Hepatocyte (in vitro differentiated cells): ENCODE measurements at regions not wholly inside any gene's neighbourhood (a gene's known extent, or its start where the extent isn't known, plus 50 kb on each side); places are given as distances from the start of the nearest gene placed in this dataset.

ENCODE experiments used
- DNase-seq: peaks from one replicate; pipeline ENCODE4 v3.0.0-alpha.2; 2016; ENCODE audit warnings: low spot score
- H2AFZ ChIP-seq: fragments of 200-600 bp; sonication (generic); 2 replicates; pipeline ENCODE4 v1.6.0; 2016; ENCODE audit warnings: antibody characterized with exemption, mild to moderate bottlenecking
- H3K27ac ChIP-seq: fragments of 200-600 bp; sonication (generic); 2 replicates; pipeline ENCODE4 v1.5.1; 2016; ENCODE audit warnings: mild to moderate bottlenecking
- H3K27me3 ChIP-seq: fragments of 200-600 bp; sonication (generic); 2 replicates; pipeline ENCODE4 v1.6.1; 2016
- H3K36me3 ChIP-seq: fragments of 200-600 bp; sonication (generic); replicated peaks from 2 replicates; pipeline ENCODE4 v1.5.1; 2016; ENCODE audit warnings: low read depth; ENCODE audit not compliant: insufficient read depth
- H3K4me1 ChIP-seq: fragments of 200-600 bp; sonication (generic); 2 replicates; pipeline ENCODE4 v1.5.1; 2016; ENCODE audit warnings: mild to moderate bottlenecking, moderate library complexity; ENCODE audit not compliant: insufficient read depth
- H3K4me2 ChIP-seq: fragments of 200-600 bp; sonication (generic); 2 replicates; pipeline ENCODE4 v1.6.0; 2016
- H3K4me3 ChIP-seq: fragments of 200-600 bp; sonication (generic); 2 replicates; pipeline ENCODE4 v1.5.1; 2016; ENCODE audit warnings: mild to moderate bottlenecking
- H3K79me2 ChIP-seq: fragments of 200-600 bp; sonication (generic); 2 replicates; pipeline ENCODE4 v1.6.0; 2017; ENCODE audit warnings: mild to moderate bottlenecking
- H3K9me2 ChIP-seq: fragments of 200-600 bp; sonication (generic); replicated peaks from 2 replicates; pipeline ENCODE4 v1.6.0; 2017; ENCODE audit warnings: mild to moderate bottlenecking; ENCODE audit not compliant: insufficient read depth
- H3K9me3 ChIP-seq: fragments of 200-600 bp; sonication (generic); 2 replicates; pipeline ENCODE4 v1.5.1; 2016; ENCODE audit warnings: low read depth, mild to moderate bottlenecking
- H4K20me1 ChIP-seq: fragments of 200-600 bp; sonication (generic); 2 replicates; pipeline ENCODE4 v1.6.0; 2016; ENCODE audit warnings: mild to moderate bottlenecking; ENCODE audit not compliant: insufficient read depth, poor library complexity, severe bottlenecking
- EZH2 ChIP-seq: fragments of 200-600 bp; sonication (generic); IDR thresholded peaks from 2 replicates; pipeline ENCODE4 v1.6.1; 2016; ENCODE audit warnings: antibody characterized with exemption, mild to moderate bottlenecking, borderline replicate concordance
- EZH2phosphoT487 ChIP-seq: fragments of 200-600 bp; sonication (generic); IDR thresholded peaks from one replicate; pipeline ENCODE4 v1.6.1; 2018; ENCODE audit warnings: antibody characterized with exemption, mild to moderate bottlenecking, low read depth, moderate library complexity; ENCODE audit not compliant: unreplicated experiment, severe bottlenecking
- WGBS: methylation state at CpG from one replicate; pipeline ENCODE4 v1.1.6; 2016; ENCODE audit warnings: low lambda C conversion rate; ENCODE audit errors: missing lambda C conversion rate; 5-methylcytosine and 5-hydroxymethylcytosine counted together
- TF ChIP-seq, protein P1 (sequence below): fragments of 200-600 bp; sonication (generic); IDR thresholded peaks from 2 replicates; pipeline ENCODE4 v1.5.1; 2016; ENCODE audit warnings: antibody characterized with exemption, mild to moderate bottlenecking; ENCODE audit not compliant: poor library complexity

DNA sequence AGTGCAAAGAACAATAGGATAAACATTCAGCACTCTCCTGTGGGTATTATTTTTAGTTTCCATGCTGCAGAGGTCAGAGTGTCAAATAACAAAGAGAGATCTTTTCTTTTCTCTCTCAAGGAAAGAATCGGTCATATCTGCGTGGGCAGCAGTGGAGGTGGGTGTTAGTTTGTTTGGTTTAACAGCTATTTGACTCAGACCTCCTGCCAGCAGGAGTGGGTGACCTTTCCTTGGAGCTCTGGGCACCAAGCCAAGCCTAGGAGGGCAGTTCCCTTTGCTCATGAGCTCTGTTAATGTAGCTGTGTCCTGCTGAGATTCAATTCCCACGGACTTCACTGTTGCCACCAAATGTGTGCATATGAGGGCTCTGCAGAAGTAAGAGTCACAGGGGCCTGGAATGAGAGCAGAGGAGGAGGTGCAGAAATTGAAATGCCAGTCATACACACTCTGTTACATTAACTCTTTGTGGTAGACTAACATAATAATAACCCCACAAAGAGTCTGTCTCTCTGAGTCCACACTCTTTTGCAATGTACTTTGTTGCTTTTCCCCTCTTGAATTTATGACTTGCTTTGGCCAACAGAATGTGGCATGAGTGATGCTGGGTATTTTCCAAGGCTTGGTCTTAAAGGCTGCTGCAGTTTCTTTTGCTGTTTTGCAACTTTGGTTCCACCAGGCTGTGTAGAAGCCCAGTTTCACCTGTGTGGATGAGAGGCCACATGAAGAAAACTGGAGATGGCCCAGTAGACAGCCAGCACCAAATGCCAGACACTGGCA, 76.0 kb upstream of the GRK3 start:
- no peaks in the 10 kb centered on the region for H3K79me2 ChIP-seq
- no peaks in the 10 kb centered on the region for H3K27me3 ChIP-seq
- peaks cover 3% of the 10 kb centered on the region for H3K4me1 ChIP-seq
- no peak overlapping the region for H3K4me2 ChIP-seq
- DNase-seq: peak; percentile 52
- no peaks in the 10 kb centered on the region for H3K9me2 ChIP-seq
- no peak overlapping the region for H3K27ac ChIP-seq
- TF ChIP-seq EZH2: no peak
- TF ChIP-seq EZH2phosphoT487: no peak
- TF ChIP-seq, protein P1, sequence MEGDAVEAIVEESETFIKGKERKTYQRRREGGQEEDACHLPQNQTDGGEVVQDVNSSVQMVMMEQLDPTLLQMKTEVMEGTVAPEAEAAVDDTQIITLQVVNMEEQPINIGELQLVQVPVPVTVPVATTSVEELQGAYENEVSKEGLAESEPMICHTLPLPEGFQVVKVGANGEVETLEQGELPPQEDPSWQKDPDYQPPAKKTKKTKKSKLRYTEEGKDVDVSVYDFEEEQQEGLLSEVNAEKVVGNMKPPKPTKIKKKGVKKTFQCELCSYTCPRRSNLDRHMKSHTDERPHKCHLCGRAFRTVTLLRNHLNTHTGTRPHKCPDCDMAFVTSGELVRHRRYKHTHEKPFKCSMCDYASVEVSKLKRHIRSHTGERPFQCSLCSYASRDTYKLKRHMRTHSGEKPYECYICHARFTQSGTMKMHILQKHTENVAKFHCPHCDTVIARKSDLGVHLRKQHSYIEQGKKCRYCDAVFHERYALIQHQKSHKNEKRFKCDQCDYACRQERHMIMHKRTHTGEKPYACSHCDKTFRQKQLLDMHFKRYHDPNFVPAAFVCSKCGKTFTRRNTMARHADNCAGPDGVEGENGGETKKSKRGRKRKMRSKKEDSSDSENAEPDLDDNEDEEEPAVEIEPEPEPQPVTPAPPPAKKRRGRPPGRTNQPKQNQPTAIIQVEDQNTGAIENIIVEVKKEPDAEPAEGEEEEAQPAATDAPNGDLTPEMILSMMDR: no peak
- H3K36me3 ChIP-seq: no peaks in the 10 kb centered on the region
- no peaks in the 10 kb centered on the region for H4K20me1 ChIP-seq
- H3K4me3 ChIP-seq: no peak overlapping the region
- no peak overlapping the region for H2AFZ ChIP-seq
- 35% methylated on average over 3 of the region's 3 CpGs for WGBS
- H3K9me3 ChIP-seq: no peaks in the 10 kb centered on the region

GRCh38 chr22:25489947-25490346, 74.5 kb upstream of the GRK3 start:
- WGBS: 100% methylated on average over 1 of the region's 1 CpG
- DNase-seq: no peak
- no peak for TF ChIP-seq EZH2phosphoT487
- TF ChIP-seq, protein P1: no peak
- TF ChIP-seq EZH2: no peak
- H3K4me1 ChIP-seq: peaks cover 3% of the 10 kb centered on the region
- H2AFZ ChIP-seq: no peak overlapping the region
- H3K4me3 ChIP-seq: no peak overlapping the region
- H3K9me2 ChIP-seq: no peaks in the 10 kb centered on the region
- no peaks in the 10 kb centered on the region for H3K36me3 ChIP-seq
- H3K4me2 ChIP-seq: no peak overlapping the region
- H3K27me3 ChIP-seq: no peaks in the 10 kb centered on the region
- no peaks in the 10 kb centered on the region for H3K79me2 ChIP-seq
- no peaks in the 10 kb centered on the region for H3K9me3 ChIP-seq
- H4K20me1 ChIP-seq: no peaks in the 10 kb centered on the region
- no peak overlapping the region for H3K27ac ChIP-seq

GRCh38 chr22:25490896-25491295, 73.6 kb upstream of the GRK3 start:
- WGBS: 89% methylated on average over 5 of the region's 5 CpGs

More at GRCh38 chr22:25490896-25491295, 73.6 kb upstream of the GRK3 start:
- DNase-seq: no peak
- Histone ChIP-seq H3K4me1 (peaks cover 3% of the 10 kb centered on the region), H3K9me2 (no peaks in the 10 kb centered on the region), H3K4me3 (no peak overlapping the region), H4K20me1 (no peaks in the 10 kb centered on the region), H3K4me2 (no peak overlapping the region), H3K27ac (no peak overlapping the region), H2AFZ (no peak overlapping the region), H3K27me3 (no peaks in the 10 kb centered on the region), H3K36me3 (no peaks in the 10 kb centered on the region), H3K79me2 (no peaks in the 10 kb centered on the region), H3K9me3 (no peaks in the 10 kb centered on the region)
- TF ChIP-seq EZH2phosphoT487: no peak
- TF ChIP-seq, protein P1: no peak
